HCT116 (cell line): ENCODE measurements at regions not wholly inside any gene's neighbourhood (a gene's known extent, or its start where the extent isn't known, plus 50 kb on each side); places are given as distances from the start of the nearest gene placed in this dataset.

Experiments
- ATAC-seq: fragments of 200-7000 bp; cut with Tn5 transposase; 2 replicates; pipeline ENCODE4 v1.9.1; 2020; ENCODE audit warnings: mild to moderate bottlenecking, moderate library complexity
- BruUV-seq: library from RNA; stranded (reverse); fragments of 400-500 nt; replicated peaks from 2 replicates; lab custom pipeline; 2021; lab: Mats Ljungman, UMichigan
- CTCF ChIA-PET: fragments of 300-600 bp; sonication (Branson Sonifier 250); formaldehyde crosslinking; loops from one replicate; lab custom pipeline; 2021; ENCODE audit warnings: antibody characterized with exemption; lab: Charles Lee
- POLR2A ChIA-PET: fragments of 300-600, 350-600 bp; sonication (Branson Sonifier 250); formaldehyde crosslinking; loops from one replicate; lab custom pipeline; 2021; ENCODE audit warnings: antibody characterized with exemption; lab: Charles Lee
- RAD21 ChIA-PET, 2 experiments: fragments of 300-600 bp; sonication (Branson Sonifier 250); formaldehyde crosslinking; loops; one replicate each; lab custom pipeline; 2023; ENCODE audit warnings: low total read pairs in 2 of 2; ENCODE audit not compliant: uncharacterized antibody in 2 of 2, unreplicated experiment in 2 of 2, low non-redundant PET in 1 of 2; lab: Charles Lee
- DNase-seq: peaks from one replicate; pipeline ENCODE4 v3.0.0-alpha.2; 2010; ENCODE audit warnings: low read depth, low spot score
- H2AFZ ChIP-seq: fragments of 200-600 bp; shearing (Covaris generic), sonication (generic); 2 replicates; pipeline ENCODE4 v1.6.1; 2017; ENCODE audit warnings: low read depth, mixed run types, mixed read lengths, antibody characterized with exemption, low read length; ENCODE audit not compliant: poor library complexity, severe bottlenecking
- H3K27ac ChIP-seq: 2 replicates; pipeline ENCODE4 v1.5.1; 2012; ENCODE audit warnings: low read depth, low read length
- H3K27me3 ChIP-seq: fragments of 200-600 bp; sonication (generic); 2 replicates; pipeline ENCODE4 v1.6.1; 2016; ENCODE audit warnings: mixed run types, low read length, mixed read lengths; ENCODE audit not compliant: insufficient read depth
- H3K36me3 ChIP-seq, 2 experiments: fragments of 200-500 bp in 1 of 2; fragments of 200-600 bp in 1 of 2; sonication (Bioruptor generic) in 1 of 2; sonication (generic) in 1 of 2; 2 replicates each; pipeline versions ENCODE4 v1.5.1 to v1.6.1; 2014 to 2016; ENCODE audit warnings: low read length in 2 of 2, inconsistent platforms in 1 of 2, mixed read lengths in 1 of 2, mixed run types in 1 of 2; ENCODE audit not compliant: insufficient read depth in 2 of 2, control insufficient read depth in 1 of 2
- H3K4me1 ChIP-seq, 2 experiments: fragments of 200-600 bp in 1 of 2; sonication (generic) in 1 of 2; 2 replicates each; pipeline versions ENCODE4 v1.5.1 to v1.6.1; 2012 to 2017; ENCODE audit warnings: low read length in 2 of 2, inconsistent platforms in 1 of 2, mild to moderate bottlenecking in 1 of 2, mixed read lengths in 1 of 2, mixed run types in 1 of 2, moderate library complexity in 1 of 2; ENCODE audit not compliant: insufficient read depth in 2 of 2, control insufficient read depth in 1 of 2
- H3K4me2 ChIP-seq: fragments of 200-600 bp; sonication (generic); 2 replicates; pipeline ENCODE4 v1.6.1; 2017; ENCODE audit warnings: mixed run types, low read length, mixed read lengths
- H3K4me3 ChIP-seq, 2 experiments: fragments of 200-600 bp in 1 of 2; sonication (generic) in 1 of 2; replicated peaks in 1 of 2; 2 replicates each; pipeline ENCODE4 v1.5.1; 2011 to 2016; ENCODE audit warnings: low read length in 2 of 2, control low read depth in 1 of 2, low read depth in 1 of 2, mild to moderate bottlenecking in 1 of 2, mixed read lengths in 1 of 2, mixed run types in 1 of 2
- H3K79me2 ChIP-seq: fragments of 200-600 bp; sonication (generic); 2 replicates; pipeline ENCODE4 v1.6.1; 2017; ENCODE audit warnings: mild to moderate bottlenecking, mixed run types, low read length, moderate library complexity, mixed read lengths; ENCODE audit not compliant: insufficient read depth
- H3K9ac ChIP-seq: fragments of 200-600 bp; sonication (generic); 2 replicates; pipeline ENCODE4 v1.6.1; 2016; ENCODE audit warnings: low read length, mixed read lengths
- H3K9me2 ChIP-seq: fragments of 200-600 bp; sonication (generic), shearing (Covaris generic); 2 replicates; pipeline ENCODE4 v1.6.1; 2017; ENCODE audit warnings: mixed run types, mild to moderate bottlenecking, moderate library complexity; ENCODE audit not compliant: insufficient read depth
- H3K9me3 ChIP-seq, 2 experiments: fragments of 200-500 bp in 1 of 2; fragments of 200-600 bp in 1 of 2; sonication (Bioruptor generic) in 1 of 2; sonication (generic) in 1 of 2; 2 replicates each; pipeline ENCODE4 v1.6.1; 2014 to 2017; ENCODE audit warnings: low read length in 2 of 2, mixed read lengths in 2 of 2, inconsistent platforms in 1 of 2, low read depth in 1 of 2, mild to moderate bottlenecking in 1 of 2, mixed run types in 1 of 2, moderate library complexity in 1 of 2; ENCODE audit not compliant: control insufficient read depth in 1 of 2, insufficient read depth in 1 of 2
- H4K20me1 ChIP-seq: fragments of 200-600 bp; sonication (generic), shearing (Covaris generic); 2 replicates; pipeline ENCODE4 v1.6.1; 2017; ENCODE audit warnings: mixed run types, mild to moderate bottlenecking, moderate library complexity; ENCODE audit not compliant: insufficient read depth
- CBX3 ChIP-seq: IDR thresholded peaks from 2 replicates; pipeline ENCODE4 v1.6.1; 2012; ENCODE audit warnings: low read depth
- CTCF ChIP-seq, 3 experiments: fragments of 200-600 bp in 1 of 3; sonication (generic) in 1 of 3; IDR thresholded peaks in 2 of 3; conservative IDR thresholded peaks in 1 of 3; 2 replicates each; pipeline ENCODE4 v1.5.1; 2012 to 2017; ENCODE audit warnings: low read depth in 2 of 3, low read length in 2 of 3, antibody characterized with exemption in 1 of 3, borderline replicate concordance in 1 of 3, control low read depth in 1 of 3, mild to moderate bottlenecking in 1 of 3, mixed read lengths in 1 of 3, mixed run types in 1 of 3, moderate library complexity in 1 of 3; ENCODE audit not compliant: insufficient read depth in 1 of 3
- ELF1 ChIP-seq: IDR thresholded peaks from 2 replicates; pipeline ENCODE4 v1.6.1; 2012; ENCODE audit warnings: low read depth, borderline replicate concordance
- EZH2 ChIP-seq: fragments of 200-600 bp; sonication (generic); IDR thresholded peaks from 2 replicates; pipeline ENCODE4 v1.6.1; 2017; ENCODE audit warnings: antibody characterized with exemption, mixed run types
- EZH2phosphoT487 ChIP-seq: fragments of 200-600 bp; IDR thresholded peaks from 2 replicates; pipeline ENCODE4 v1.6.1; 2018; ENCODE audit warnings: antibody characterized with exemption, borderline replicate concordance
- FOSL1 ChIP-seq: IDR thresholded peaks from 2 replicates; pipeline ENCODE4 v1.6.1; 2012; ENCODE audit warnings: low read depth
- MAX ChIP-seq: IDR thresholded peaks from 2 replicates; pipeline ENCODE4 v1.6.1; 2012
- POLR2AphosphoS5 ChIP-seq: IDR thresholded peaks from 2 replicates; pipeline ENCODE4 v1.6.1; 2011; ENCODE audit warnings: mild to moderate bottlenecking, low read depth, low read length, moderate library complexity
- REST ChIP-seq: IDR thresholded peaks from 2 replicates; pipeline ENCODE4 v1.6.1; 2012; ENCODE audit warnings: low read depth
- SIN3A ChIP-seq: IDR thresholded peaks from 2 replicates; pipeline ENCODE4 v1.6.1; 2012; ENCODE audit warnings: low read depth
- SRF ChIP-seq: IDR thresholded peaks from 2 replicates; pipeline ENCODE4 v1.6.1; 2012; ENCODE audit warnings: low read depth
- TCF7L2 ChIP-seq: IDR thresholded peaks from 2 replicates; pipeline ENCODE4 v1.7.0; 2011; ENCODE audit warnings: borderline replicate concordance, inconsistent platforms; ENCODE audit not compliant: insufficient read depth, insufficient read length; ENCODE audit errors: extremely low read depth
- YY1 ChIP-seq: IDR thresholded peaks from 2 replicates; pipeline ENCODE4 v1.6.1; 2011; ENCODE audit warnings: low read length, low read depth, moderate library complexity, mild to moderate bottlenecking; ENCODE audit not compliant: insufficient replicate concordance; ENCODE audit errors: extremely low read depth
- ZBTB33 ChIP-seq: IDR thresholded peaks from 2 replicates; pipeline ENCODE4 v1.6.1; 2011; ENCODE audit warnings: mild to moderate bottlenecking, low read length, moderate library complexity; ENCODE audit not compliant: insufficient replicate concordance; ENCODE audit errors: extremely low read depth
- ZFX ChIP-seq: fragments of 450-650 bp; IDR thresholded peaks from 2 replicates; pipeline ENCODE4 v1.6.1; 2017
- intact Hi-C: fragments of 100-400 bp; cut with micrococcal nuclease; formaldehyde crosslinking; loops from 2 replicates; pipeline ENCODE4 v1.10.0; 2022

- Histone ChIP-seq H3K79me2 (no peaks in the 10 kb centered on the region), H4K20me1 (no peaks in the 10 kb centered on the region), H3K9ac (no peak overlapping the region), H3K9me2 (no peaks in the 10 kb centered on the region), H3K4me3 (no peak overlapping the region), H3K36me3 (no peaks in the 10 kb centered on the region), H3K4me2 (no peak overlapping the region), H3K27ac (no peak overlapping the region), H3K9me3 (no peaks in the 10 kb centered on the region; a peak in 1 of 4 replicates), H2AFZ (no peak overlapping the region), H3K27me3 (no peaks in the 10 kb centered on the region), H3K4me1 (no peaks in the 10 kb centered on the region)
- no peak for ATAC-seq
- POLR2A ChIA-PET, result no interaction called here
- DNase-seq, result no peak
- RAD21 ChIA-PET, result no interaction called here
- CTCF ChIA-PET, result no interaction called here
- TF ChIP-seq POLR2AphosphoS5 (no peak), SRF (no peak), TCF7L2 (no peak), CBX3 (no peak), EZH2 (no peak), CTCF (IDR thresholded peaks at IDR 0.05 in 2 of 3, conservative IDR thresholded peaks at IDR 0.05 in 1 of 3; ENCODE audit: borderline replicate concordance in 1 of 3, insufficient read depth in 1 of 3, low read depth in 2 of 3, low read length in 2 of 3) (no peak), ELF1 (no peak), ZFX (no peak), YY1 (no peak), FOSL1 (no peak), SIN3A (no peak), MAX (no peak), EZH2phosphoT487 (no peak), REST (no peak), ZBTB33 (no peak)
- intact Hi-C loops, result no loop called here
- BruUV-seq, result no TSS peak
Measured at GRCh38 chr11:49851511-49851910, 100.7 kb upstream of the OR4C13 start.
